ENCODE measurements at regions not wholly inside any gene's neighbourhood (a gene's known extent, or its start where the extent isn't known, plus 50 kb on each side); places are given as distances from the start of the nearest gene placed in this dataset.

DNA sequence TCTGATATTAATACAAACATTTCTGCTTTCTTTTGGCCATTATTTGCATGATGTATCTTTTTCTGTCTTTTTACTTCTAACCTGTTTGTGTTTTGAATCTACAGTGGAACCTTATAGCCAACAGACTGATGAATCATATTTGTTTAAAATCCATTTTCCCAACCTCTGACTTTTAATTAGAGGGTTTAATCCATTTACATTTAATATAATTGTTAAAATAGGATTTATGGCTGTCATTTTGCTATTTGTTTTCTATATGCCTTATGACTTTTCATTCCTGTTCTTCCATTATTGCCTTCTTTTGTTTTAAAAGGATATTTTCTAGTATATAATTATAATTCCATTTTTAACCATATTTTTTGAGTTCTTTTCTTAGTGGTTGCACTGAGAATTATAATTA is 286.1 kb downstream of the ZNF621 start:
- FAIRE-seq (no peak), DNase-seq (ENCODE audit: insufficient read length, low spot score) (no peak)
- no peak for TF ChIP-seq POLR2A (IDR thresholded peaks at IDR 0.05; ENCODE audit: low read depth, low read length)

DNA sequence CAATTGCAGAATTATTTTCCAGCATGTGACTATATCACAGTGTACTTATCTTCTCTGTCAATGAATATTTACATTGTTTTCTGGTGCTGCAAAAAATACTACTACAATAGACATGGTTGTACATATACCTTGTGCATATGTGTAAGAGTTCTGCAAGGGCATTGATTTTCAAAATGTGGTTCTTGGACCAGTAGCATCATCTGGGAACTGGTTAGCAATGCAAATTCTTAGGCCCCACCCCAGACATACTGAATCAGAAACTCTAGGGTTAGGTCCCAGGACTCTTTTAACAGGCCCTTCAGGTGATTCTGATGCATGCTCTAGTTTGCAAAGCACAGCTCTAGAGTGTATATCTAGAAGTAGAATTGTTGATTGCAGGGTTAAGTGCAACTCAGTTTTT is 292.3 kb downstream of the ZNF621 start:
- no peak for DNase-seq (ENCODE audit: insufficient read length, low spot score)
- no peak for FAIRE-seq
- TF ChIP-seq POLR2A (IDR thresholded peaks at IDR 0.05; ENCODE audit: low read depth, low read length), result no peak

DNA sequence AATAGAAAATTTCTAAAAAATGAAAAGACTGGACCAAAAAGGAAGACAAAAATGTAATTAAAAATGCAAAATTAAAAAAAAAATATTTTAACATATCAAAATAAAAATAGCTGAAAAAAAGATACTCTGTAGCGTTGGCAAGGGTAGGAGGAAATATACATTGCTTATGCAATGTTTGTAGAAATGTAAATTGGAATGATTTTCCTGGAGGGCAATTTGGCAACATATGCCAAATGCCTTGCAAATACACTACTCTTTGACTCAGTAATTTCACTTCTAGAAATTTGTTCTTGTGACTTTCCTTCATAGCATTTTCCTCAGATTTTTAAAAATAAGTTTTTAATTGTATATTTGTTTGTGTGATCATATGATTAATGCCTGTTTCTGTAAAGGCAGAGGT is 296.6 kb downstream of the ZNF621 start:
- no peak for FAIRE-seq
- TF ChIP-seq POLR2A (IDR thresholded peaks at IDR 0.05; ENCODE audit: low read depth, low read length), result no peak
- DNase-seq (ENCODE audit: insufficient read length, low spot score), result no peak

DNA sequence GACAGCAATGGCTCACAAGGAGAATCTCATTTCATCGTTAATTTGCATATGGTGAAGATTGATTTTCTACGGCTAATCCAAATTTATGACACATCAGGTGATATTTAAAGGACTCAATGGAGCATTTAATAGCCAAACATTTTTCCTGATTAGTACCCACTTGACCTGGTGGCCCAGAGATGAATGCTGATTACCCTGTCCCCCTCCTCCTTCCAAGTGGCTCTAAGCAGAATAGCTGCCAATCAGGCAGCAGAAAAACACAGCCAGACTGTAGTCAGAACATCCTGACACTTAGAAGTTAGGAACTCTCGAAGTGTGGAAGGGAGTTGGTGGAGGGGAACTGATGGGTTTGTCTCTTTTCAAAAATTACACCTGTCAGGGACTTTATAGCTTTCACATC is 302.5 kb downstream of the ZNF621 start:
- DNase-seq (ENCODE audit: insufficient read length, low spot score), result no peak
- no peak for TF ChIP-seq POLR2A (IDR thresholded peaks at IDR 0.05; ENCODE audit: low read depth, low read length)
- no peak for FAIRE-seq

DNA sequence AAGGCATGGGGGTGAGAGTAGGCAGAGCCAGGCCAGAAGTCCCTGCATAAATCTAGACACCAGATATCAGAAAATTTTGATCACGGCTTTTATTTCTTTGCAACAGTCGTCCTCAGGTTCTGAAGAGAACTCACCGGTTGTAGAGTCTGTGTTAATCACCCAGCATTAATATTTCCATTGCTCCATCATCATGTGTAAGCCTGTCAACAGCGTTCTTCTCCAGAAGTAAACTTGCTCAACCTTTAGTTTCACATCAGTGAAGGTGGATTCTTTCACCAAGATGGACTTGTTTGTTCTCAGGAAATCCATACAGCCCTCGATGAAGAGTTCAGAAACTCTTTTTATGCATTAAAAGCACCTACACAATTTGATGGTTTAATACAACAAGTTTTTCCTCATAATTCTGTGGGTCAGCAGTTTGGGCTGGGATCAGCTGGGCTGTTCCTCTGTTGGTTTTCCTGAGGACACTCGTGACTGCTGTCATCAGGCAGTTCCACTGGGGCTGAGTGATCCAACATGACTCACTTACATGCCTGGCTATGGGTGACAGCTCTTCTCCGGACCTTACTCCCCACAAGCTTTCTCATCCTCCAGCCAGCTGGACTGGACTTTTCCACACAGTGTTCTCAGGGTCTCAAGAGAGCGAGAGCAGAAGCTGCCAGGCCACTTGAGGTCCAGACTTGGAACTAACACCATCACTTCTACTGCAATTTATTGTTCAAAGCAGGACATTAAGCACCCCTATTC is 303.4 kb downstream of the ZNF621 start:
- no peak for FAIRE-seq
- DNase-seq (ENCODE audit: insufficient read length, low spot score), result no peak
- TF ChIP-seq POLR2A (IDR thresholded peaks at IDR 0.05; ENCODE audit: low read depth, low read length), result no peak

DNA sequence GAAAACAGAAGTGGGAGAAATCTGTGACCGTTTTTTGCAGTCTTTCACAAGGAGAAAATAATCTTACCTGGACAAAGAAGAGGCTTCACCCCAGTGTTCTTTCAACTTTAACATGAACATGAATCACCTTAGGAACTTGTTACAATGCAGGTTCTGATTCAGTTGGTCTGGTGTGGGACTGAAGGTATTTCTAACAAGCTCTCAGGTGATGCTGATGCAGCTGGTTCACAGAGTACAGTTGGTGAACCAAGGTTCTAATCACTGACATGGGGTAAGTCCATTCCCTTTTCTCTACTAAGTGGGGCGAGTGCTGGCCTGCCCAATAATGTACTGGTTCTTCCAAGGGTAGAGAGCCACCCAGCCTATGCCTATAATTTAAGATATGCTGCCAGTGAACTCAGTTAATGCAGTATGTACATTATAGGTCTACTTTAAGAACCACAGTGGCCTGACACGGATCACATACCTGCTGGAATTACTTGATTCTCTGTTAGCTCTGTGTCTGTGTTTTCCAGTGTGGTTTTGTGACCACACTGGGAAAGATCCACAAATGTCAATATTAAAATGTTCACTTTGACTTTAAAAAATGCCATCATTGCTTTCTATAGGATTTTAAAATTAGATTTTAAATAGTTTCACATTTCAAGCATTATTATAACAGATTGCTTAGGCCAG is 304.1 kb downstream of the ZNF621 start:
- TF ChIP-seq POLR2A (IDR thresholded peaks at IDR 0.05; ENCODE audit: low read depth, low read length), result no peak
- FAIRE-seq, result no peak
- DNase-seq (ENCODE audit: insufficient read length, low spot score), result no peak

DNA sequence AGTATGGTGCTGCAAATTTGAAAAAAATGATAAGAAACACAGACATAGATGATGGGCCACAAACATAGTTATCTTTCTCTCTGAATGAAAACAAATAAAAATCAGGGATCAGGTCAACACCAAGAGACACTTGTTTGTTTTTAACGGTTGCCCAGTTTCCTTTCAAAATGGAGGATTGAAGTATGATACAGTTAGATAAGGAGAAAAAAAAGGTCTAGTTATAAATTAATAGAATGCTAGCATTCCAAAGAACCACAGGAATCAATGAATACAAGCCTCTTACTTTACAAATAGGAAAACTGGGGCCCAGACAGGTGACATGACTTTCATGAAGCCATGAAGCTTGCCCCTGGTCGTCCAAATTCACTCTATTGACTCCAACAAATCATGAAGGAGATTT is 305.1 kb downstream of the ZNF621 start:
- DNase-seq (ENCODE audit: insufficient read length, low spot score), result no peak

DNA sequence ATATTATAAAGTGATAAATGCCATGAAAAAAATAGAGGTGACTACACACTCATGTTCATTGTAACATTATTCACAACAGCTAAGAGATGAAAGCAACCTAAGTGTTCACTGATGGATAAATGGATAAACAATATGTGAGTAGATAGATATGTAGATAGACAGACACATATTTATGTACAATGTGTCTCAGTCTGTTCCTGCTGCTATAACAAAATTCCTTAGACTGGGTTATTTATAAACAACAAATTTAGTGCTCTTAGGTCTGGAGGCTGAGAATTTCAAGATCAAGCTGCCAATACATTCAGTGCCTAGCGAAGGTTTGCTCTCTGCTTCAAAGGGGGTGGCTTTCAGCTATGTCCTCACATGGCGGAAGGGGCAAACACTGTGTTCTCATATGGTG is 312.5 kb downstream of the ZNF621 start:
- no peak for FAIRE-seq
- no peak for TF ChIP-seq POLR2A (IDR thresholded peaks at IDR 0.05; ENCODE audit: low read depth, low read length)
- no peak for DNase-seq (ENCODE audit: insufficient read length, low spot score)

More for the DNA sequence above, 305.1 kb downstream of the ZNF621 start:
- no peak for FAIRE-seq
- TF ChIP-seq POLR2A (IDR thresholded peaks at IDR 0.05; ENCODE audit: low read depth, low read length), result no peak

DNA sequence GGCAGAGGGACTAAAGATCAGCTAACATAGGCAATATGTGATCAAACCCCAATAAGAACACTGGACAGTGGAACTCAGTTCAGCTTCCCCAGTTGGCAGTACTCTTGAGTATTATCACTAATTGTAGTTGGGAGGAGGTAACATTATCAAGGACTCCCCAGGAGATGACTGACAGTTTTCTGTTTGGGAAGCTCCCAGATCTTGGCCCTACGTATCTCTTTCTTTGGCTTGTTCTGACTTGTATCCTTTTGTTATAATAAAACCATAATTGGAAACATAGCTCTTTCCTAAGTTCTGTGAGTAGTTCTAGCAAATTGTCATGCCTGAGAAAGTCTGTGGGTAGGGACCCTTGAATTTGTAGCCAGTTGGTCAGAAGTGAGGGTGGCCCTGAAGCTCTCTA is 316.4 kb downstream of the ZNF621 start:
- FAIRE-seq (no peak), DNase-seq (ENCODE audit: insufficient read length, low spot score) (no peak)
- no peak for TF ChIP-seq POLR2A (IDR thresholded peaks at IDR 0.05; ENCODE audit: low read depth, low read length)

DNA sequence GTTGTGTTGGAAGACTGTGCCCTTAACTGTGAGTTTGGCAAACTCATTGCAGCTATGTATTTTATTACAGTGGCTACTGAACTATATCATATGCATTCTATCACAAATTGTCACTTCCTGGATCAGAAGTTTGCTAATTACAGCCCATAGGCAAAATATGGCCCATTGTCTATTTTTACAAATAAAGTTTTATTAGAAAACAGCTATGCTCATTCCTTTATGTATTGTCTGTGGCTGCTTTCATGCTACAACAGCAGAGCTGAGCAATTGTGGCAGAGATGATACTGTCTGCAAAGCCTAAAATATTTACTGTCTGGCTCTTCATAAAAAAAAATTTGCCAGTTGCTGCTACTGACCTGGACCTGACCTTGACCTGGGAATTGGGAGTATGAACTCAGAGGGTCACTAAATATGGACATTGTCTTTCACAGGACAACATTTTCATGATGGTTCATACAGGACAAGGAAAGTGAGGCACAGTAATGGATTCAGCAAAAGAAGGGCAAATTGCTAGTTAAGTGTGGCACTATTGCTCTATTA is 316.9 kb downstream of the ZNF621 start:
- no peak for DNase-seq (ENCODE audit: insufficient read length, low spot score)
- no peak for TF ChIP-seq POLR2A (IDR thresholded peaks at IDR 0.05; ENCODE audit: low read depth, low read length)
- no peak for FAIRE-seq

DNA sequence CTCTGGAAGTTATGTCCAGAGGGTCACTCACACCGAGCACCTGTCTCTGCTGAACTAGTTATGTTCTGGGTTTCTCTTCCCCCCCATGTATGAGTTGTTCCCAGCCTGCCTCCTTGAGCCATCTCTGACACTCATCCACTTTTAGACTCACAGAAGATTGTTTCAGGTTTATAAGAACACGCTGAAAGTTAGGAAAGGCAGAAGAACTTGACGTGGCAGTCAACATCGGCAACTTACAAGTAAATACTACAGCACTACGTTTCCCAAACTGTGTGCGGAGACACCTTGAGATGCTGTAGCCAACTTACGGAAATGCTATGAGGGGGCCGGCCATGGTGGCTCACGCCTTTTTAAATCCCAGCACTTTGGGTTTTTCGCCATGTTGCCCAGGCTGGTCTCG is 318.0 kb downstream of the ZNF621 start:
- no peak for TF ChIP-seq POLR2A (IDR thresholded peaks at IDR 0.05; ENCODE audit: low read depth, low read length)
- no peak for FAIRE-seq
- DNase-seq (ENCODE audit: insufficient read length, low spot score), result no peak

DNA sequence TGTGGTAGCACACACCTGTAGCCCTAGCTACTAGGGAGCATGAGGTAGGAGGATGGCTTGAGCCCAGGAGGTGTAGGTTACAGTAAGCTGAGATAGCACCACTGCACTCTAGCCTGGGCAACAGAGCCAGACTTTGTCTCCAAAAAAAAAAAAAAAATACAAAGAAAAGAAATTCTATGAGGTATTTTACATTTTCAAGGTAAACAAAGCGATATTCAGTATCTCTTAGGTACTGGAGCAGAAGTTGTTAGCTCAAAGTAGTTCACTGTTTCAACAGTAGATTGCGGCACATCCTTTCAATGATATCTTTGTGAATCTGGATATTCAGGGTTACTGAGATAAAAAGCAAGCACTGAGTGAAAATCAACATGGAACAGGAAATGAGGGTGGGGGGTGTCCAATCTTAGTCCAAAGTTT is 318.5 kb downstream of the ZNF621 start:
- TF ChIP-seq POLR2A (IDR thresholded peaks at IDR 0.05; ENCODE audit: low read depth, low read length), result no peak
- no peak for DNase-seq (ENCODE audit: insufficient read length, low spot score)
- no peak for FAIRE-seq

DNA sequence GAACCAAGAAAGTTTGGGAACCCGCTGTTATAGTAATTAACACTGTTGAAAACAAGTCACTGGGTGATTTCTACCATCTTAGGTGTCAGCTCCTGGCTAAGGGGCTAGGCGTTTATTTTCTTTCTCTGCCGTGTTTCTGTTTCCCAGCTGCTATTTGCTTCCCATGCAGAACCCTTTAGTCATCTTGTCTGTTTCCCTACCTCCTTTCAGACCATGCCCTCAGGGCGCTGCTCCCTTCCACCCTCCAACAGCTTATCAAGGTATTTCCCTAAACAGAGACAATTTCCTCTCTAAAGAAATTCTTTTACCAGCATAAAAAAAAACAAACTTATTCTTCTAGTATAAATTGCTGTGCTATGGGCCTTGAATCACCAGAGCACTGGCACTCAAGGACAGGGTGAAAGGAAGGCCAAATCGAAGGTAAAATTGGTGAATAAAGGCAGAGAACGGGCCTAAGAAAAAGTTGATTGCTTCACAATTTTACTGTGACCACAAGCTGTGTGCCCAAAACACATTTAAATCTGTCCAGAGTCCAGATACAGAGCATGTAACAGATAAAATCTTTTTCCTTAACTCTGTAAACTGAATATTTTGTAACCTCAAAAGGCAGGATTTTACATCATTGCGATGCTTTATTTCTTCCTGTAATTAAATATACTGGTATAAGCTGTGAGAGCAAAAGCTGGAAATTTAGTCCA is 319.2 kb downstream of the ZNF621 start:
- no peak for TF ChIP-seq POLR2A (IDR thresholded peaks at IDR 0.05; ENCODE audit: low read depth, low read length)
- DNase-seq (ENCODE audit: insufficient read length, low spot score), result no peak
- no peak for FAIRE-seq

DNA sequence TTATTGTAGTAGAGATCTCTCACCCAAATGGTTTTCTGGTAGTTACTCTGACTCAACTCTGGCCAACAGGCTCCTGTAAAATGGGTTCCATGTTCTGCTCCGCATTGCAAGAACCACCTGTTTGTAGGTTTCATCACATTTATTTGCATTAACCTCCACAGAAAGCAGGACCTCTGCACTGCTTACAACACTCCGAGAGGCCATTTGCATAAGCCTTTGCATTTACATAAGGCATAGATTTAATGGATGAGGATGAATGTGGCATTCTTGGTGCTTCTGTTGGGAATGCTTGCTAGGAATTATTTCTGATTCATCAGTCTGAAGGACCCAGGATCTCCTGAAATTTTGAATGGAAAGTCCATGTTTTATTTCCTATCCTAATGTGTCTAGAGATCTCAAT is 320.1 kb downstream of the ZNF621 start:
- DNase-seq (ENCODE audit: insufficient read length, low spot score), result no peak
- FAIRE-seq, result no peak
- no peak for TF ChIP-seq POLR2A (IDR thresholded peaks at IDR 0.05; ENCODE audit: low read depth, low read length)
